ENCODE measurements at regions not wholly inside any gene's neighbourhood (a gene's known extent, or its start where the extent isn't known, plus 50 kb on each side); places are given as distances from the start of the nearest gene placed in this dataset.

- no peak for TF ChIP-seq EZH2phosphoT487 (IDR thresholded peaks at IDR 0.05; ENCODE audit: borderline replicate concordance, low read depth)
- no peak for TF ChIP-seq TEAD4 (IDR thresholded peaks at IDR 0.05; ENCODE audit: borderline replicate concordance, insufficient read depth)
- no peak for TF ChIP-seq GABPA (IDR thresholded peaks at IDR 0.05; ENCODE audit: low read depth)
- TF ChIP-seq CHD2 (IDR thresholded peaks at IDR 0.05; ENCODE audit: low read length, partially characterized antibody), result no peak
- no peak for TF ChIP-seq FOXJ3 (CRISPR knock-in tag; IDR thresholded peaks at IDR 0.05)
- no peak for TF ChIP-seq RXRA (IDR thresholded peaks at IDR 0.05; ENCODE audit: borderline replicate concordance, low read depth)
- no peak for TF ChIP-seq TAF1 (IDR thresholded peaks at IDR 0.05; ENCODE audit: borderline replicate concordance, low read depth, low read length)
- no peak for TF ChIP-seq CTCF (IDR thresholded peaks at IDR 0.05)
Observed at GRCh38 chr1:221635305-221635704, 106.6 kb downstream of the DUSP10 start (continued).

DNA sequence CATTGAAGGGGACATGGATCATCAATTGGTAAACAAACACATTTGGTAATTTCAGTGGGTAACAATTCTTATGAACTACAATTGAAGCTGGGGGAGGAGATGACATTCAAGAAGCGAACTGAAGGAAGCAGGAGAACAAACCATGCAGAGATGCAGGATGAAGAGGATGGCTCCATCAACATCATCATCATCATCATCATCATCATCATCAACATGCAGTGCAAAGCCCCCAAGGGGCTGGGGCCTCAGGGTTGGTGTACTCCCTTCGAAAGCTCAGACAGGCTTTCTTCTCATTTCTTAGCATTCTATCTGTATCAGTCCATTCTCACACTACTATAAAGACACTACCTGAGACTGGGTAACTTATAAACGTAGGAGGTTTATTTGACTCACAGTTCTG lies 105.8 kb downstream of the DUSP10 start:
- POLR2A ChIA-PET, result no interaction called here
- no peak for DNase-seq
- Histone ChIP-seq H3F3A (replicated peaks; ENCODE audit: insufficient read depth) (no peaks in the 10 kb centered on the region), H3K4me1 (ENCODE audit: control insufficient read depth in 1 of 2, insufficient read depth in 2 of 2, low read depth in 1 of 2, low read length in 1 of 2) (peaks cover 0 to 11% of the 10 kb centered on the region in 2 experiments; a peak in 2 of 4 replicates), H4K20me1 (ENCODE audit: insufficient read depth) (no peaks in the 10 kb centered on the region), H3K4me2 (no peak overlapping the region), H3K9ac (no peak overlapping the region), H3K27ac (ENCODE audit: low read depth in 2 of 2, low read length in 1 of 2) (no peak overlapping the region), H3K4me3 (ENCODE audit: low read depth in 2 of 2, low read length in 1 of 2) (no peak overlapping the region), H3K79me2 (ENCODE audit: insufficient read depth) (no peaks in the 10 kb centered on the region), H3K36me3 (replicated peaks in 1 of 2; ENCODE audit: control insufficient read depth in 1 of 2, insufficient read depth in 2 of 2, low read length in 1 of 2) (no peaks in the 10 kb centered on the region), H3K9me3 (no peaks in the 10 kb centered on the region), H3K9me2 (no peaks in the 10 kb centered on the region), H2AFZ (ENCODE audit: low read depth) (no peak overlapping the region), H3K27me3 (ENCODE audit: insufficient read depth) (no peaks in the 10 kb centered on the region)
- TF ChIP-seq YY1 (IDR thresholded peaks at IDR 0.05; ENCODE audit: low read depth) (no peak), RXRA (IDR thresholded peaks at IDR 0.05; ENCODE audit: borderline replicate concordance, low read depth) (no peak), MAX (IDR thresholded peaks at IDR 0.05; ENCODE audit: low read depth) (no peak), JUND (IDR thresholded peaks at IDR 0.05) (no peak), GATA2 (CRISPR knock-in tag; IDR thresholded peaks at IDR 0.05) (no peak), RAD21 (IDR thresholded peaks at IDR 0.05; ENCODE audit: low read length) (no peak), TEAD4 (IDR thresholded peaks at IDR 0.05; ENCODE audit: borderline replicate concordance, insufficient read depth) (no peak), SMC3 (IDR thresholded peaks at IDR 0.05; ENCODE audit: low read depth, low read length) (no peak), SIN3A (IDR thresholded peaks at IDR 0.05; ENCODE audit: borderline replicate concordance, low read depth, low read length) (no peak), NFIC (IDR thresholded peaks at IDR 0.05; ENCODE audit: borderline replicate concordance) (no peak), FOSL2 (IDR thresholded peaks at IDR 0.05; ENCODE audit: borderline replicate concordance, low read depth) (no peak)
- WGBS (ENCODE audit: low lambda C conversion rate), result 49% methylated on average over 3 of the region's 3 CpGs
- CTCF ChIA-PET, result interaction anchor here (1.6 kb wide), 1 partner anchor 21 kb away, joined by 3 read pairs; no protein-coding TSS in a partner anchor
